OCI-LY3 (cell line): ENCODE measurements at regions not wholly inside any gene's neighbourhood (a gene's known extent, or its start where the extent isn't known, plus 50 kb on each side); places are given as distances from the start of the nearest gene placed in this dataset.

Experiments
- H2AFZ ChIP-seq: fragments of 200-600, 300-600 bp; shearing (Covaris generic); 2 replicates; pipeline ENCODE4 v1.6.0; 2014; ENCODE audit warnings: antibody characterized with exemption, low read depth, low read length
- H3K27ac ChIP-seq: fragments of 200-600, 300-600 bp; sonication (generic); 2 replicates; pipeline ENCODE4 v1.5.1; 2014; ENCODE audit warnings: mild to moderate bottlenecking, low read length, moderate library complexity, mixed read lengths
- H3K27me3 ChIP-seq: fragments of 200-600, 300-600 bp; sonication (generic); 2 replicates; pipeline ENCODE4 v1.6.1; 2014; ENCODE audit warnings: low read depth, low read length, mixed read lengths
- H3K36me3 ChIP-seq: fragments of 200-600, 300-600 bp; sonication (generic); replicated peaks from 2 replicates; pipeline ENCODE3; 2014; ENCODE audit warnings: low read depth, low read length, mixed read lengths
- H3K4me1 ChIP-seq: fragments of 300-600, 200-600 bp; sonication (generic); 2 replicates; pipeline ENCODE4 v1.6.1; 2014; ENCODE audit warnings: low read length, mixed read lengths
- H3K4me2 ChIP-seq: fragments of 200-600, 300-600 bp; sonication (generic); 2 replicates; pipeline ENCODE4 v1.6.1; 2014; ENCODE audit warnings: low read length, mixed read lengths
- H3K4me3 ChIP-seq: fragments of 300-600, 200-600 bp; sonication (generic); 2 replicates; pipeline ENCODE4 v1.5.1; 2014; ENCODE audit warnings: antibody characterized with exemption, mild to moderate bottlenecking, low read length, moderate library complexity
- H3K79me2 ChIP-seq: fragments of 300-600, 200-600 bp; shearing (Covaris generic); 2 replicates; pipeline ENCODE4 v1.6.1; 2014; ENCODE audit warnings: mild to moderate bottlenecking, low read length, mixed read lengths
- H3K9ac ChIP-seq: fragments of 300-600, 200-600 bp; shearing (Covaris generic); 2 replicates; pipeline ENCODE4 v1.6.0; 2014; ENCODE audit warnings: mild to moderate bottlenecking, low read length, moderate library complexity
- H3K9me3 ChIP-seq: fragments of 200-600, 300-600 bp; shearing (Covaris generic); 2 replicates; pipeline ENCODE4 v1.6.1; 2014; ENCODE audit warnings: low read length, mixed read lengths; ENCODE audit not compliant: insufficient read depth
- H4K20me1 ChIP-seq: fragments of 200-600, 300-600 bp; sonication (generic); 2 replicates; pipeline ENCODE4 v1.6.1; 2016; ENCODE audit warnings: low read length, mixed read lengths; ENCODE audit not compliant: insufficient read depth
- CTCF ChIP-seq: fragments of 200-600, 300-600 bp; sonication (generic); IDR thresholded peaks from 2 replicates; pipeline ENCODE4 v1.5.1; 2014; ENCODE audit warnings: antibody characterized with exemption, low read length, low read depth
- EZH2phosphoT487 ChIP-seq: fragments of 200-600 bp; shearing (Covaris generic); IDR thresholded peaks from 2 replicates; pipeline ENCODE4 v1.6.1; 2018; ENCODE audit warnings: antibody characterized with exemption, mixed run types, low read depth

- Histone ChIP-seq H3K4me2 (no peak overlapping the region), H3K9ac (no peak overlapping the region)
Measured at GRCh38 chr6:113388996-113389395, 468.1 kb upstream of the MARCKS start.

GRCh38 chr6:113392551-113393055, 464.5 kb upstream of the MARCKS start:
- Histone ChIP-seq H3K36me3 (no peaks in the 10 kb centered on the region), H3K27ac (no peak overlapping the region), H3K4me2 (no peak overlapping the region), H4K20me1 (no peaks in the 10 kb centered on the region), H3K27me3 (no peaks in the 10 kb centered on the region), H2AFZ (no peak overlapping the region), H3K4me3 (no peak overlapping the region), H3K4me1 (no peaks in the 10 kb centered on the region), H3K79me2 (no peaks in the 10 kb centered on the region), H3K9ac (no peak overlapping the region), H3K9me3 (no peaks in the 10 kb centered on the region)
- no peak for TF ChIP-seq CTCF
- TF ChIP-seq EZH2phosphoT487: no peak

More at GRCh38 chr6:113388996-113389395, 468.1 kb upstream of the MARCKS start:
- TF ChIP-seq EZH2phosphoT487: no peak
- TF ChIP-seq CTCF: no peak
- no peaks in the 10 kb centered on the region for H3K36me3 ChIP-seq
- no peaks in the 10 kb centered on the region for H4K20me1 ChIP-seq
- H3K27me3 ChIP-seq: peaks cover 7% of the 10 kb centered on the region; the same call in 1 of the 2 replicates
- H3K4me3 ChIP-seq: no peak overlapping the region
- H3K4me1 ChIP-seq: no peaks in the 10 kb centered on the region
- no peaks in the 10 kb centered on the region for H3K9me3 ChIP-seq
- no peak overlapping the region for H2AFZ ChIP-seq
- no peaks in the 10 kb centered on the region for H3K79me2 ChIP-seq
- H3K27ac ChIP-seq: no peak overlapping the region

GRCh38 chr6:113394216-113394615, 462.9 kb upstream of the MARCKS start:
- H3K27ac ChIP-seq: no peak overlapping the region
- no peak overlapping the region for H3K4me2 ChIP-seq
- H4K20me1 ChIP-seq: no peaks in the 10 kb centered on the region
- H3K79me2 ChIP-seq: no peaks in the 10 kb centered on the region
- H3K9ac ChIP-seq: no peak overlapping the region
- H3K9me3 ChIP-seq: no peaks in the 10 kb centered on the region
- no peak overlapping the region for H2AFZ ChIP-seq
- TF ChIP-seq CTCF (no peak), EZH2phosphoT487 (no peak)
- H3K27me3 ChIP-seq: no peaks in the 10 kb centered on the region
- no peak overlapping the region for H3K4me3 ChIP-seq
- no peaks in the 10 kb centered on the region for H3K36me3 ChIP-seq
- H3K4me1 ChIP-seq: no peaks in the 10 kb centered on the region

- Histone ChIP-seq H3K4me1 (no peaks in the 10 kb centered on the region), H3K9me3 (no peaks in the 10 kb centered on the region), H4K20me1 (no peaks in the 10 kb centered on the region), H3K4me2 (no peak overlapping the region), H3K36me3 (no peaks in the 10 kb centered on the region), H3K4me3 (no peak overlapping the region), H3K27ac (no peak overlapping the region), H2AFZ (no peak overlapping the region), H3K79me2 (no peaks in the 10 kb centered on the region), H3K27me3 (no peaks in the 10 kb centered on the region), H3K9ac (no peak overlapping the region)
- TF ChIP-seq EZH2phosphoT487 (no peak), CTCF (no peak)
Measured at GRCh38 chr6:113394729-113395128, 462.4 kb upstream of the MARCKS start.
